Suprapubic skin (tissue), 4 donors: ENCODE measurements at regions not wholly inside any gene's neighbourhood (a gene's known extent, or its start where the extent isn't known, plus 50 kb on each side); places are given as distances from the start of the nearest gene placed in this dataset.

ENCODE experiments used
- DNase-seq, 2 donors: peaks; one replicate each; pipeline ENCODE4 v3.0.0-alpha.2; 2019; ENCODE audit warnings: low spot score in 2 of 2
- H3K27ac ChIP-seq: fragments of 200-600 bp; sonication (generic); one replicate; pipeline ENCODE4 v1.5.1; 2019
- H3K27me3 ChIP-seq: fragments of 200-600 bp; sonication (generic); one replicate; pipeline ENCODE4 v1.5.1; 2019
- H3K36me3 ChIP-seq: fragments of 200-600 bp; sonication (generic); one replicate; pipeline ENCODE4 v1.5.1; 2019
- H3K4me1 ChIP-seq: fragments of 200-600 bp; sonication (generic); one replicate; pipeline ENCODE4 v1.5.1; 2019
- H3K4me3 ChIP-seq: fragments of 200-600 bp; sonication (generic); one replicate; pipeline ENCODE4 v1.5.1; 2019; ENCODE audit warnings: mild to moderate bottlenecking
- H3K9me3 ChIP-seq: fragments of 200-600 bp; sonication (generic); one replicate; pipeline ENCODE4 v1.5.1; 2019
- EP300 ChIP-seq: sonication (generic); formaldehyde crosslinking; IDR thresholded peaks from one replicate; pipeline ENCODE4 v1.6.1; 2017; ENCODE audit warnings: antibody characterized with exemption
- POLR2A ChIP-seq, 2 donors: fragments of 450-650 bp; IDR thresholded peaks; one replicate each; pipeline ENCODE4 v1.6.1; 2017; ENCODE audit warnings: antibody characterized with exemption in 2 of 2, mild to moderate bottlenecking in 2 of 2, moderate library complexity in 2 of 2
- POLR2AphosphoS5 ChIP-seq, 3 donors: sonication (generic); formaldehyde crosslinking; IDR thresholded peaks; one replicate each; pipeline ENCODE4 v1.6.1; 2017; ENCODE audit warnings: antibody characterized with exemption in 3 of 3
- WGBS: methylation state at CpG from one replicate; pipeline ENCODE4 v1.1.5; 2018; 5-methylcytosine and 5-hydroxymethylcytosine counted together
- TF ChIP-seq, protein P1 (sequence below), 2 donors: fragments of 200-600 bp in 1 of 2; fragments of 450-650 bp in 1 of 2; sonication (generic) in 1 of 2; IDR thresholded peaks; one replicate each; pipeline ENCODE4 v1.5.1; 2016 to 2019; ENCODE audit warnings: antibody characterized with exemption in 2 of 2, mild to moderate bottlenecking in 1 of 2, moderate library complexity in 1 of 2

DNA sequence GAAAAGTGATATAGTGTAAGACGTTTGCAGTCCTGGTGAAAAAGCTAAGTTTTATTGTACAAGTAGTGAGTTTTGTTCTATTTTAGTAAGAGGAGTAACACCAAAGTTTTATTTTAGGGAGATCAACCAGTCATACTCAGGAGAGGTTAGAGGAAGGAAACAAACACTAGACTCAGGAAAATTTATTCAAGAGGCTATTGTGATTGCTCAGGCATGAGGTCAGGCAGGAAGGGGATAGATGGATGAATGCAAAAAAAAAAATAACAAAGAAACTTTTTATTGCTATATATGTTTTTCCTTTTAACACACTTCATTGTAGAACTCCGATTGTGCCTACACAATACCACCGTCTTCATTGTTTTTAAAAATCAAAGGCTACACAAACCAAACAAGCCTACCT, 189.0 kb downstream of the LYPLAL1 start:
- no peaks in the 10 kb centered on the region for H3K9me3 ChIP-seq
- H3K36me3 ChIP-seq, result no peaks in the 10 kb centered on the region
- 78% methylated on average over 3 of the region's 3 CpGs for WGBS
- no peak overlapping the region for H3K27ac ChIP-seq
- no peaks in the 10 kb centered on the region for H3K27me3 ChIP-seq
- TF ChIP-seq POLR2A (IDR thresholded peaks at IDR 0.05) (no peak), POLR2AphosphoS5 (IDR thresholded peaks at IDR 0.05) (no peak), EP300 (no peak)
- TF ChIP-seq, protein P1, sequence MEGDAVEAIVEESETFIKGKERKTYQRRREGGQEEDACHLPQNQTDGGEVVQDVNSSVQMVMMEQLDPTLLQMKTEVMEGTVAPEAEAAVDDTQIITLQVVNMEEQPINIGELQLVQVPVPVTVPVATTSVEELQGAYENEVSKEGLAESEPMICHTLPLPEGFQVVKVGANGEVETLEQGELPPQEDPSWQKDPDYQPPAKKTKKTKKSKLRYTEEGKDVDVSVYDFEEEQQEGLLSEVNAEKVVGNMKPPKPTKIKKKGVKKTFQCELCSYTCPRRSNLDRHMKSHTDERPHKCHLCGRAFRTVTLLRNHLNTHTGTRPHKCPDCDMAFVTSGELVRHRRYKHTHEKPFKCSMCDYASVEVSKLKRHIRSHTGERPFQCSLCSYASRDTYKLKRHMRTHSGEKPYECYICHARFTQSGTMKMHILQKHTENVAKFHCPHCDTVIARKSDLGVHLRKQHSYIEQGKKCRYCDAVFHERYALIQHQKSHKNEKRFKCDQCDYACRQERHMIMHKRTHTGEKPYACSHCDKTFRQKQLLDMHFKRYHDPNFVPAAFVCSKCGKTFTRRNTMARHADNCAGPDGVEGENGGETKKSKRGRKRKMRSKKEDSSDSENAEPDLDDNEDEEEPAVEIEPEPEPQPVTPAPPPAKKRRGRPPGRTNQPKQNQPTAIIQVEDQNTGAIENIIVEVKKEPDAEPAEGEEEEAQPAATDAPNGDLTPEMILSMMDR (IDR thresholded peaks at IDR 0.05), result no peak
- no peak overlapping the region for H3K4me3 ChIP-seq
- no peaks in the 10 kb centered on the region for H3K4me1 ChIP-seq
- no peak for DNase-seq

- Histone ChIP-seq H3K4me1 (no peaks in the 10 kb centered on the region), H3K36me3 (no peaks in the 10 kb centered on the region), H3K27me3 (no peaks in the 10 kb centered on the region), H3K27ac (no peak overlapping the region), H3K4me3 (no peak overlapping the region), H3K9me3 (no peaks in the 10 kb centered on the region)
- TF ChIP-seq, protein P1 (IDR thresholded peaks at IDR 0.05), result no peak
- TF ChIP-seq EP300, result no peak
- no peak for TF ChIP-seq POLR2A (IDR thresholded peaks at IDR 0.05)
- TF ChIP-seq POLR2AphosphoS5 (IDR thresholded peaks at IDR 0.05), result no peak
- 79% methylated on average over 2 of the region's 2 CpGs for WGBS
- no peak for DNase-seq
Measured at GRCh38 chr1:219359126-219359525, 185.4 kb downstream of the LYPLAL1 start.

GRCh38 chr1:219358080-219358479, 184.4 kb downstream of the LYPLAL1 start:
- no peak overlapping the region for H3K27ac ChIP-seq
- DNase-seq, result no peak
- H3K36me3 ChIP-seq, result no peaks in the 10 kb centered on the region
- WGBS, result 86% methylated on average over 2 of the region's 2 CpGs
- H3K9me3 ChIP-seq, result no peaks in the 10 kb centered on the region
- H3K4me1 ChIP-seq, result no peaks in the 10 kb centered on the region
- no peak for TF ChIP-seq POLR2A (IDR thresholded peaks at IDR 0.05)
- TF ChIP-seq EP300, result no peak
- no peak for TF ChIP-seq POLR2AphosphoS5 (IDR thresholded peaks at IDR 0.05)
- TF ChIP-seq, protein P1 (IDR thresholded peaks at IDR 0.05), result no peak
- H3K4me3 ChIP-seq, result no peak overlapping the region
- H3K27me3 ChIP-seq, result no peaks in the 10 kb centered on the region

- DNase-seq, result no peak
- no peak for TF ChIP-seq EP300
- TF ChIP-seq POLR2A (IDR thresholded peaks at IDR 0.05), result no peak
- TF ChIP-seq, protein P1 (IDR thresholded peaks at IDR 0.05), result no peak
- no peak for TF ChIP-seq POLR2AphosphoS5 (IDR thresholded peaks at IDR 0.05)
Measured at GRCh38 chr1:219354962-219355361, 181.3 kb downstream of the LYPLAL1 start.

DNA sequence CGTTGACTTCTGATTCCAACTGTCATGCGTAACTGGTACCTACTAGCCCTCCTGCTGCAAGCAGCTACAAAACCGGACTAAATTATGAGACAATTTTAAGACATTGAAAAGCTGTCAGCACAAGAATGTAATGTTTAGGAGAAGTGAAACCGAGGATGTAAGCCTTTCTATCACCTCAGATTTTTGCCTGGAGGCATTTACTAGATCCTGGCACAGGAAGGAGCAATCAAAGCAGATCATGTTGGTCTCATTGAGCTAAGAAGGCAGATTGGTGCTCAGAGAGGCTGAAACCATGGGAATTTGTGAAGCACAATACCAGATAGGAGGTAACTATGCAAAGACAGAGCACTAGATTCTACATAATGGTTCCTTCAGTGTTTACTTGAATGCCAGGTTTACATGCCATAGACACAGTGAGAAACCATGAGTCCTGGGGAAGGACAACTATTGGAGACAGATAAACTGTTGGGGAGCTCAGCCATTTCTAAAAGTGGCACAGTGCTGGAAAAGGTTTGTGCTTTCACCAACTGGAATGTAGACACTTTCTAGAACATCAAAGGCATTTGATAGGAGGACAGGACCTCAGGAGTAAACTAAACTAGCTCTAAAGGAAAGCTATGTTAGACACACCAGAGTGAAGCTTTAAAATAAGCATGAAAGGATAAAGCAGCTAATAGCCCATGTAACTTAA, 179.4 kb downstream of the LYPLAL1 start:
- H3K4me3 ChIP-seq, result no peak overlapping the region
- no peak overlapping the region for H3K27ac ChIP-seq
- WGBS, result 61% methylated on average over 4 of the region's 4 CpGs
- no peak for TF ChIP-seq POLR2A (IDR thresholded peaks at IDR 0.05)
- TF ChIP-seq, protein P1 (IDR thresholded peaks at IDR 0.05), result no peak
- no peak for TF ChIP-seq EP300
- TF ChIP-seq POLR2AphosphoS5 (IDR thresholded peaks at IDR 0.05), result no peak
- no peak for DNase-seq
- H3K4me1 ChIP-seq, result peaks cover 3% of the 10 kb centered on the region
- H3K36me3 ChIP-seq, result no peaks in the 10 kb centered on the region
- H3K9me3 ChIP-seq, result no peaks in the 10 kb centered on the region
- no peaks in the 10 kb centered on the region for H3K27me3 ChIP-seq

More at GRCh38 chr1:219354962-219355361, 181.3 kb downstream of the LYPLAL1 start:
- 88% methylated on average over 4 of the region's 4 CpGs for WGBS
- Histone ChIP-seq H3K4me3 (no peak overlapping the region), H3K27me3 (no peaks in the 10 kb centered on the region), H3K27ac (no peak overlapping the region), H3K9me3 (no peaks in the 10 kb centered on the region), H3K36me3 (no peaks in the 10 kb centered on the region), H3K4me1 (no peaks in the 10 kb centered on the region)
